ENCODE measurements at regions not wholly inside any gene's neighbourhood (a gene's known extent, or its start where the extent isn't known, plus 50 kb on each side); places are given as distances from the start of the nearest gene placed in this dataset.

DNA sequence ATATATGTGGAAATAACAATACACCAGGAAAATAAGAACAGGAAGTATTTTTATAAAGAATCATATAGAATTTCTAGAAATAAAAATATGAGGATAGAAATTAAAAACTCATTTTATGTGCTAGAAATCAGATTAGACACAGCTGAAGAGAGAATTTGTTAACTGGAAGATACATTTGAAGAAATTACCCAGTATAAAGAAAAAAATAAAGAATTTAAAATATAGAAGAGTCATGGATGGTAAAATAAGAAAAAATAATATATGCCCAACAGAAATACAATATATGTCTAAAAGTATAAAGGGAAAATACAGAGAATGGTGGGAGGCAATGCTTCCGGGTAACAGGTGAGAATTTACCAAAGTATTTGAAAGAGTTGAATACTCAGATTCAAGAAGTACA lies 539.9 kb downstream of the NR4A2 start:
- BruUV-seq (replicated peaks) = no TSS peak

More for the DNA sequence above, 539.9 kb downstream of the NR4A2 start:
- Histone ChIP-seq H3K9me1 (ENCODE audit: insufficient read depth, low read length) (no peaks in the 10 kb centered on the region), H3K9me3 (ENCODE audit: control insufficient read depth, insufficient read depth, low read length) (peaks cover 8% of the 10 kb centered on the region), H3K27me3 (ENCODE audit: control insufficient read depth, insufficient read depth, low read length) (no peaks in the 10 kb centered on the region), H3K36me3 (ENCODE audit: control insufficient read depth, insufficient read depth, low read length) (no peaks in the 10 kb centered on the region), H3K4me3 (ENCODE audit: insufficient read depth, low read depth, low read length) (no peak overlapping the region), H3K9ac (ENCODE audit: low read depth, low read length) (no peak overlapping the region), H2AK5ac (ENCODE audit: low read depth, low read length) (no peak overlapping the region), H4K91ac (ENCODE audit: insufficient read depth, low read depth, low read length) (no peak overlapping the region), H2BK5ac (ENCODE audit: low read depth, low read length, poor library complexity, severe bottlenecking) (no peak overlapping the region), H3K23ac (ENCODE audit: low read depth, low read length) (no peak overlapping the region), H3K4ac (ENCODE audit: low read depth, low read length) (no peak overlapping the region), H2BK15ac (ENCODE audit: low read depth, low read length) (no peak overlapping the region), H3K4me2 (ENCODE audit: low read depth, low read length) (no peak overlapping the region), H3K79me1 (ENCODE audit: low read depth in 1 of 2, low read length in 2 of 2) (no peaks in the 10 kb centered on the region), H4K8ac (ENCODE audit: low read depth in 2 of 2, low read length in 2 of 2) (no peak overlapping the region), H2BK120ac (ENCODE audit: low read depth, low read length) (no peak overlapping the region), H3K14ac (replicated peaks; ENCODE audit: low read depth, low read length) (no peak overlapping the region), H3K4me1 (ENCODE audit: control insufficient read depth, insufficient read depth, low read length) (no peaks in the 10 kb centered on the region), H2AK9ac (replicated peaks; ENCODE audit: low read depth, low read length, poor library complexity) (no peak overlapping the region), H3K18ac (ENCODE audit: low read depth, low read length) (no peak overlapping the region), H2BK20ac (ENCODE audit: low read depth, low read length) (no peak overlapping the region), H3K27ac (ENCODE audit: insufficient read depth, low read length) (no peak overlapping the region), H4K5ac (ENCODE audit: low read depth, low read length) (no peak overlapping the region), H4K20me1 (ENCODE audit: insufficient read depth, low read length) (no peaks in the 10 kb centered on the region), H3K56ac (ENCODE audit: extremely low read depth, insufficient read depth, low read length) (no peak overlapping the region), H2AFZ (replicated peaks; ENCODE audit: low read length, poor library complexity) (no peak overlapping the region)
- ChIA-PET CTCF (no interaction called here), POLR2A (ENCODE audit: unreplicated experiment) (no interaction called here)
- in situ Hi-C loops (cut with MboI; ENCODE audit: low sequenced_read_pairs) (no loop called here), intact Hi-C loops (cut with micrococcal nuclease) (no loop called here), dilution Hi-C loops (cut with HindIII; ENCODE audit: low sequenced_read_pairs, unreplicated experiment) (no loop called here)
- TF ChIP-seq NFE2L2 (IDR thresholded peaks at IDR 0.05; ENCODE audit: low read depth, low read length) (no peak), BHLHE40 (IDR thresholded peaks at IDR 0.05; ENCODE audit: low read depth, low read length) (no peak), CEBPB (IDR thresholded peaks at IDR 0.05; ENCODE audit: low read depth, low read length) (no peak), RCOR1 (IDR thresholded peaks at IDR 0.05; ENCODE audit: insufficient replicate concordance, low read length) (no peak)
- TF ChIP-seq, protein P1, sequence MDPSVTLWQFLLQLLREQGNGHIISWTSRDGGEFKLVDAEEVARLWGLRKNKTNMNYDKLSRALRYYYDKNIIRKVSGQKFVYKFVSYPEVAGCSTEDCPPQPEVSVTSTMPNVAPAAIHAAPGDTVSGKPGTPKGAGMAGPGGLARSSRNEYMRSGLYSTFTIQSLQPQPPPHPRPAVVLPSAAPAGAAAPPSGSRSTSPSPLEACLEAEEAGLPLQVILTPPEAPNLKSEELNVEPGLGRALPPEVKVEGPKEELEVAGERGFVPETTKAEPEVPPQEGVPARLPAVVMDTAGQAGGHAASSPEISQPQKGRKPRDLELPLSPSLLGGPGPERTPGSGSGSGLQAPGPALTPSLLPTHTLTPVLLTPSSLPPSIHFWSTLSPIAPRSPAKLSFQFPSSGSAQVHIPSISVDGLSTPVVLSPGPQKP (IDR thresholded peaks at IDR 0.05; ENCODE audit: borderline replicate concordance, low read depth, low read length) = no peak
- WGBS, 2 experiments (ENCODE audit: extremely low coverage in 2 of 2, insufficient read length in 1 of 2) = no CpG with 5 or more reads among the region's 1 CpG
- DNase-seq = no peak
- no peak for ATAC-seq (ENCODE audit: low read depth)

Data from IMR-90 (cell line).